NT2/D1 (cell line): ENCODE measurements at regions not wholly inside any gene's neighbourhood (a gene's known extent, or its start where the extent isn't known, plus 50 kb on each side); places are given as distances from the start of the nearest gene placed in this dataset.

Experiments used
- SUZ12 ChIP-seq: IDR thresholded peaks from 2 replicates; pipeline ENCODE4 v1.6.1; 2011; ENCODE audit not compliant: insufficient read length, insufficient read depth; ENCODE audit errors: extremely low read depth
- ZNF274 ChIP-seq: IDR thresholded peaks from 2 replicates; pipeline ENCODE4 v1.6.1; 2011; ENCODE audit warnings: mild to moderate bottlenecking, low read depth, low read length

GRCh38 chr14:86141966-86142365 is 612.0 kb downstream of the FLRT2 start:
- TF ChIP-seq SUZ12 (no peak), ZNF274 (no peak)
